ENCODE measurements at regions not wholly inside any gene's neighbourhood (a gene's known extent, or its start where the extent isn't known, plus 50 kb on each side); places are given as distances from the start of the nearest gene placed in this dataset.

DNA sequence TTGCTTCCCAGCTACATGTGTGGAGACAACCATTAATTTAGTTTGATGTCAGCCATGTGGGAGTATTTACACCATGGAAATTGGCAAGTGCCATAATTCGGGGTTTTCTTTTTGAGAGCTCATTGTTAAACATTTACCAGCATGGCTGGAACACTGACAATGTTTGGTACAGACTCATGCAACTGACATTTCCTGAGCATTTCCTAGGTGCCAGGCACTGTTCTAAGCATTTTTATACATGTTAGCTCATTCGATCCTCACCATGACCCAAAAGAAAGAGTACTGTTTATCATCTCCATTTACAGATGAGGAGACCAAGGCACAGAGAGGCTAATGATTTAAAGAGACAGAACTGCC, 86.9 kb downstream of the FOXL1 start:
- TF ChIP-seq POLR2AphosphoS5 (IDR thresholded peaks at IDR 0.05; ENCODE audit: low read depth, low read length): no peak
- TF ChIP-seq TAF1 (IDR thresholded peaks at IDR 0.05; ENCODE audit: borderline replicate concordance, low read depth, low read length): no peak
- TF ChIP-seq POLR2A (IDR thresholded peaks at IDR 0.05; ENCODE audit: low read depth, low read length): no peak
- FAIRE-seq (no peak), DNase-seq (ENCODE audit: insufficient read length) (no peak)

DNA sequence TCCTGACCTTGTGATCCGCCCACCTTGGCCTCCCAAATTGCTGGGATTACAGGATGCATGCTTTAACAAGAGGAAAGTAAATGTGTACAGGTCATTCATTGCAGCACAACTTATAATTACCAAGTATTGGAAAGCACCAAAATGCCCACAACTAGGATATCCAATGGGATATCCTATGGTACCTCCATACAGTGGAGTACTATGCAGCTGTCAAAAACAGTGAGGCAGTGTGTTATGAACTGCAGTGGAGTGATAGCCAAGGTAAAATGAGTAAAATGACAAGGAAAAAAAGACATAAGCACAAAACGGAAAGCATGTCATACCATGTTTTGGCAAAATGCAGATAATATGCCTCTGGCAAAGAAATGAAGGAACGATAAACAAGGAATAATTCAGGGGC, 87.6 kb downstream of the FOXL1 start:
- DNase-seq (ENCODE audit: insufficient read length) (no peak), FAIRE-seq (no peak)
- TF ChIP-seq TAF1 (IDR thresholded peaks at IDR 0.05; ENCODE audit: borderline replicate concordance, low read depth, low read length): no peak
- no peak for TF ChIP-seq POLR2A (IDR thresholded peaks at IDR 0.05; ENCODE audit: low read depth, low read length)

DNA sequence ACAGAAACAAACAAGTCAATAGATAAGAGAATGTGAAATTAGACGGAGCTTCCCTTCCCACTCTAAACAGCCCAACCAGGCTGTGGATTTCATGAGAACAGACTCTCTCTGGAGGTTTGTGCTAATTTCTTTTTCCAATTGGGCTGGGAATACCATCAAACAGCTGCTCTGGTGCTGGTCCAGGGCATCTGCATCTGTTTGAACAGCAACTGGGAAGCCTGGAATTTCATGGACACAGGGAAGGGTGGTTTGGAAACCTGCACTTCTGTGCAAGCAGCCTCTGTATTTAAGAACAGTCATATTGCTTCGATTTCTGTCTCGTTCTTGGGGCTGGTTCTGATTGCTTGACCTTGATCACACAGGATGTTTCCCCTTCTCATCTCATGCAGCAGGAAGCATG, 88.7 kb downstream of the FOXL1 start:
- FAIRE-seq (no peak), DNase-seq (ENCODE audit: insufficient read length) (no peak)
- no peak for TF ChIP-seq TAF1 (IDR thresholded peaks at IDR 0.05; ENCODE audit: borderline replicate concordance, low read depth, low read length)
- no peak for TF ChIP-seq POLR2A (IDR thresholded peaks at IDR 0.05; ENCODE audit: low read depth, low read length)
- TF ChIP-seq POLR2AphosphoS5 (IDR thresholded peaks at IDR 0.05; ENCODE audit: low read depth, low read length): no peak

DNA sequence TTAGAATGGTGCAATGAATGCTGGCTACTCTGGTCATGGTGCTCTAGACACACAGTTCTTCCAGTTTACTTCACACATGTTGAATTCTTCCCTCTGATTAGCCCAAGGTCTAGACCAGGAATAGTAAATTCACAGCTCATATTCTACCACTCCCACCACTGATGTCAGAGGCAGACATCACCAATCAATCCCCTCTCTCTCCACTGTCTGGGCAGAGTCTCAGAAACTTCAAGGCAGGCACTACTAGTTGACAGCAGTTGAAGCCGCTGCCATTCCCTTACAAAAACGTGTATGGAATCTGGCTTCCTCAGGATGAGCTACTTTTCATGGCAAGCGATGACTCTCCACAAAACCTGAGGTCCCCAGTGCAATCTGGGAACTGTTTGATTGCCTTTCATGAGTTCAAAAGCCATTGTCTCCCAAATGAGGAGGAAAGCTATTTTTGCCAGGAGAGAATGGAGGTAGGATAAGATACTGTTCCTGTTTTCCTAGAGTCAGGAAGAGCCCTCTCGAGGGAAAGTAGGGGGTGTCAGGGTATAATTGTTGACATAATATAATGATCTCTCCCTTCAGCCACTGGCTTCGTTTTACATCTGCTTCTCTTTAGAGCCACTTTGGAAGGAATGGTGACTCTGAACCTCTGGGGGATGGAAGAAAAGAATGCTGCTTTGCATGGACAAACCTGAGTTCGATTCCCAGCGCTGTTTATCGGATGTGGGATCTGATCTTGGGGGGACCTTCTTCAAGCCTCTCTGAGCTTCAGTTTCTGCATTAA, 90.0 kb downstream of the FOXL1 start:
- TF ChIP-seq TAF1 (IDR thresholded peaks at IDR 0.05; ENCODE audit: borderline replicate concordance, low read depth, low read length) (no peak), POLR2A (IDR thresholded peaks at IDR 0.05; ENCODE audit: low read depth, low read length) (no peak), POLR2AphosphoS5 (IDR thresholded peaks at IDR 0.05; ENCODE audit: low read depth, low read length) (no peak)
- no peak for DNase-seq (ENCODE audit: insufficient read length)
- FAIRE-seq: no peak

DNA sequence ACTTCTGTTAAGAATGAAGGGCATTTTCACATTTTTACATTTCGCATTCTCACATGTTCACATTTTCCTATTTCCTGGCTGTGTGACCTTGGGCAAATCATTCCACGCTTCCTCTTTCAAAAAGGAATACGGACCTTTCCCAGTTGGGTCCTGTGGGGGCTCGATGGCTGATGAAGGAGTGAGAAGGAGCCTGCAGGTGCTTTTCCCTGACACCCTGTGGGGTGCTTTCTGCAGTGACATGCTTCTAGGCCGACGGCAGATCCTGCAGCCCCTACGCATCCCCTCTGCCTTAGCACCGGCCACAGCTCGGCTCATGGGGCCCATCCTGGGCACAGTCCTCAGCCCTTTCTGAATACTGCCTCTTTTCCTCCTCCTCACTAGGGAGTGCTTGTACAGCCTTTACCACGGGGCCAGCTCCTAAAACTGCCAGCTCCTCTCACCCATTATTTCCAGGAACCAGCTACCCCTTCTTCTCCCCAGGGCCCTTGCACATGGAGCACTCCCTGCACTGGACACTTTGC, 91.0 kb downstream of the FOXL1 start:
- no peak for TF ChIP-seq TAF1 (IDR thresholded peaks at IDR 0.05; ENCODE audit: borderline replicate concordance, low read depth, low read length)
- TF ChIP-seq POLR2AphosphoS5 (IDR thresholded peaks at IDR 0.05; ENCODE audit: low read depth, low read length): no peak
- no peak for TF ChIP-seq POLR2A (IDR thresholded peaks at IDR 0.05; ENCODE audit: low read depth, low read length)
- DNase-seq (ENCODE audit: insufficient read length) (no peak), FAIRE-seq (no peak)

DNA sequence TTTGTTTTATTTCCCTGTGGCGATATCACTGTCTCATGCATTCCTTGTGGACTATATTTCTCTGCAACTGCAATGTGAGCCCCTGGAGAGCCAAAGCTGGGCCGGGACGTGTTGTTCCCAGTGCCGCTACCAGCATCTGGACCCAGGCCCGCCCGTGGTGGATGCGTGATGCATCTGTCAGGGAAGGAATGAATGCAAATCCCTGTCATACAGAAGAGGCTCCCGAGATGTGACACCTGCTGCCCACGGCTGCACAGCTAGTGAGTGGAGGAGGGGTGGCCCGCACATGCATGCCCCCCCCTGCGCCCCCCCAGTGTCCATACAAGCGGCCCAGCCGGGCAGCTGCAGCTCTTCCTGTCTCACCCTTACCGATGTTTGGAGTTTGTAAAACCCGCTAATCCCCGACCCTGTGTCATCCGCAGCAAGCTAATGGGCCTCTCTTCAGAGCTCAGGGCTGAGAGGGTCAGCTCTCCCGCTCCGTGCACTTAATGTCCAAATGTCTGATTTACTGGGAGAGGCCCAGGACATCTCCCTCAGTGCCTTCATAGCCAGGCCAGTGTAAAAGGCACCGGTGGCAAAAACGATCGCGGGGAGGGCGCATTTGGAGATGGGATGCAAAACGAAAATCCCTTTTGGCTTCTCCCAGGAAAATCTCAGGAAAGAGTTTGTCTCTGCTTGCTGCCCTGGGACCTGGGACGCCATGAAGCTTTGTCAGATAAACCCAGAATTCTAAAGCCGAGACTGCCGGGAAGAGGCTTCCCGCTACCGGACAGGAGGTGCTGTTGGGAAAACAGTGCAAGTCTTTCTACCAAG, 91.8 kb downstream of the FOXL1 start:
- TF ChIP-seq POLR2AphosphoS5 (IDR thresholded peaks at IDR 0.05; ENCODE audit: low read depth, low read length): no peak
- TF ChIP-seq TAF1 (IDR thresholded peaks at IDR 0.05; ENCODE audit: borderline replicate concordance, low read depth, low read length): no peak
- no peak for TF ChIP-seq POLR2A (IDR thresholded peaks at IDR 0.05; ENCODE audit: low read depth, low read length)
- no peak for DNase-seq (ENCODE audit: insufficient read length)
- no peak for FAIRE-seq

DNA sequence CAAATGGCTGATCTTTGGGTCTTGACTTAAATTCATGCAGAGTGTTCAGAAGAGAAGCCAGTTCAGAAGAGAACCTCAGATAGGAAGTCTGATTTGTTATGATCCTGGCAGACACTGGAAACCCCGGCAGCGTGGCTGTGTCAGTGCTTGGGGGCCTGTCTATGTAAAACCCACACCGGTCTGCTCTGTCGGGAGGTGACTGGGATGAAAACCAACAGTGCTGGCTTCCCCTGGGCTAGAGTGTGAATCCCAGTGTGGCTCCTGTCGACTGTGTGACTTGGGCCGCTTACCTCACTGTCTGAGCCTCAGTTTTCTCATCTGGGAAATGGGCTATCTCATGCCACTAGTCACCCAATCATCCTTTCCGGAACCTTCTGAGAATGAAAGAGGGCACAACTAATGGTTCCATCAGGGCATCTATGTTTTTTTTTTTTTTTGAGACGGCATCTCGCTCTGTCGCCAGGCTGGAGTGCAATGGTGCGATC, 92.4 kb downstream of the FOXL1 start:
- FAIRE-seq: no peak
- TF ChIP-seq POLR2A (IDR thresholded peaks at IDR 0.05; ENCODE audit: low read depth, low read length) (no peak), POLR2AphosphoS5 (IDR thresholded peaks at IDR 0.05; ENCODE audit: low read depth, low read length) (no peak), TAF1 (IDR thresholded peaks at IDR 0.05; ENCODE audit: borderline replicate concordance, low read depth, low read length) (no peak)
- no peak for DNase-seq (ENCODE audit: insufficient read length)

DNA sequence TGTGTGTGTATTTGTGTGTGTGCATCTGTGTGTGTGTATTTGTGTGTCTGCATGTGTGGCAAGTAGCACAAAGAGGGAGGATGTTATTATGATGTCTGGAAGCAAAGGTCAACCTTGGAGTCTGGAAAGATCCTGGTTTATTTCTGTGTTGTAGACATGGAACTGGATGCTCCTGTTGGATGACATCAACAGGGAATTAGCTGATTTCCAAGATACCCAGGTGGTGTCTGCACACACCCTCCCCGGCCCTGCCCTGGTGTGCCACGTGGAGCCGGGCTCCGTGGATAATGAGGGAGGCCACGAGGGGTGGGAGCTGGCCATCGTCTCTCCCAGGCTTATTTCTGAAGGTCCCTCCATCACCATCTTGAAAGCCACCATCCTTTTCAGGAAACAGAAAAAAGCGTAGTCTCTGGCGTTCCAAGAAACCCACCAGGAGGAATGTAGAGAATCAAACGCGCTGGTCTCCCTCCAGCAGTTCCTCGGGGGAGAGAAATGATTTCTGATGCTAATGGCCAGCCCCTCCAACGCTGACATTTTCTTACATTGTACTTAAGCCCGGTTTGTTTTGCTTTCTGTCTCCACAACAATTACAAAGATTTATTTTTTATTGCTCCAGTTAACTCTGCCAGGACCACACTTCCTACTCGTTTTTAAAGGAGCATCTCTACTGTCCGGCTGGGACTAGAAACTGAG, 93.3 kb downstream of the FOXL1 start:
- FAIRE-seq: no peak
- DNase-seq (ENCODE audit: insufficient read length): no peak
- TF ChIP-seq POLR2A (IDR thresholded peaks at IDR 0.05; ENCODE audit: low read depth, low read length) (no peak), TAF1 (IDR thresholded peaks at IDR 0.05; ENCODE audit: borderline replicate concordance, low read depth, low read length) (no peak), POLR2AphosphoS5 (IDR thresholded peaks at IDR 0.05; ENCODE audit: low read depth, low read length) (no peak)

DNA sequence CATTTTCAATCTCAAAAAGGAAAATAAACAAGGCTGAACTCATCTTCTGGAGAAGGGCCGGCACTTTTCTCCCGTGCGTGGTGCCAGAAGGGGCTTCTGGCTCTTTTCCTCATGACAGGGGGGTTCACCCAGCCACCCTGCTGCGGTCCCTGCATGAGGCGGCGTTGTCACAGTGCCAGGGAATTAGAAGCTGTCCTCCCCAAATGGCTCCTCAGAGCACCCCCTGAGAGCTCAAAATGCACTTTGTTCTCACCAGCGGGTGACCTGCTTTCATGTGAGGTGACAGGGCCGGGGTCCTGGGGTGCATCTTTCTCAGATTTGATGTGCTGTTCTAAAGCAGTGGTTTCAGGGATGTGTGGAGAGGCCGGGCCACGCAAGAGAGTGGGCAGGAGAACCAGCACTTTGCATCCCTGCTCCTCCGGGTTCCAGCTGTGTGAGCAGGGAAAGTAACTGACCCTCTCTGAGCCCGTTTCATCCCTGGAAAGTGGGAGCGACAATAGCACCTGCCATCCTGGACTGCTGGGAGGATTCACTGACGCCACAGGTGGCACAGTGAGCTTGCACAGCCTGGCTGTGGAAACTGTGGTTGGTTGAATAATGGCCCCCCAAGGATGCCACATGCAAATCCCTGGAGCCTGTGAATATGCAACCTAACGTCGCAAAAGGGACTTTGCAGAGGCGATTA, 94.0 kb downstream of the FOXL1 start:
- no peak for DNase-seq (ENCODE audit: insufficient read length)
- no peak for FAIRE-seq
- no peak for TF ChIP-seq POLR2A (IDR thresholded peaks at IDR 0.05; ENCODE audit: low read depth, low read length)

DNA sequence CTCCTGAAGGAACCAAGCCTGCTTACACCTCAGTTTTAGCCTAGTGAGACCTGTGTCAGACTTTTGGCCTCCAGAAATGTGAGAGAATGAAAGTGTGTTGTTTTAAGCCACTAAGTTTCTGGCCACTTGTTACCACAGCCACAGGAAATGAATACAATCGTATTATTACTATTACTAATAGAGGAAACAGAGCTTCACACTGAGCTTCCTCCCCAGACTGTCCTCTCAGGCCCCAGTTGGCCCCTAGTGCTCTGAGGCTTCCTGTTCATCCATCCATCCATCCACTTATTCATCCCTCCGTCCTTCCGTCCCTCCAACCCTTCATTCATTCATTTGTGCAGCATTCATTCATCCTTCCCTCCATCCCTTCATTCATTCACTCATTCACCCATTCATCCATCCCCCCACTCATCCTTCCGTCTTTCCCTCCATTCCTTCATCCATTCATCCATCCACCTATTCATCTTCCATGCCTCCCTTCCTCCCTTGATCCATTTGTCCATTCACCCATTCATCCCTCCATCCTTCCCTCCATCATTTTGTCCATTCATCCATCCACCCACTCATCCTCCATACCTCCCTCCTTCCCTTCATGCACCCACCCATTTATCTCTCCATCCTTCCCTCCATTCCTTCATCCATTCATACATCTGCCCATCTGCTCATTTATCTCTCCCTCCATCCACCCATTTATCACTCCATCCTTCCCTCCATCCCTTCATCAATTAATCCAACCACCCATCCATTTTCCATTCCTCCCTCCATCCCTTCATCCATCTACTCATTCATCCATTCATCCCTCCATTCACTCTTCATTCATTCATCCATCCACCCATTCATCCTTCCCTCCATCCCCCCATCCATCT, 95.0 kb downstream of the FOXL1 start:
- no peak for FAIRE-seq
- no peak for TF ChIP-seq POLR2AphosphoS5 (IDR thresholded peaks at IDR 0.05; ENCODE audit: low read depth, low read length)
- TF ChIP-seq TAF1 (IDR thresholded peaks at IDR 0.05; ENCODE audit: borderline replicate concordance, low read depth, low read length): no peak
- TF ChIP-seq POLR2A (IDR thresholded peaks at IDR 0.05; ENCODE audit: low read depth, low read length): no peak
- no peak for DNase-seq (ENCODE audit: insufficient read length)

Measured in GM12892 (cell line).